HG02588 (cell line): ENCODE measurements at regions not wholly inside any gene's neighbourhood (a gene's known extent, or its start where the extent isn't known, plus 50 kb on each side); places are given as distances from the start of the nearest gene placed in this dataset.
A peak's percentile ranks its signal among the peaks of the same experiment; 100 is the strongest.

Source experiments
- ATAC-seq: cut with Tn5 transposase; IDR thresholded peaks from one replicate; pipeline ENCODE4 v1.9.1; 2021; ENCODE audit warnings: mild to moderate bottlenecking, moderate library complexity; ENCODE audit not compliant: unreplicated experiment

DNA sequence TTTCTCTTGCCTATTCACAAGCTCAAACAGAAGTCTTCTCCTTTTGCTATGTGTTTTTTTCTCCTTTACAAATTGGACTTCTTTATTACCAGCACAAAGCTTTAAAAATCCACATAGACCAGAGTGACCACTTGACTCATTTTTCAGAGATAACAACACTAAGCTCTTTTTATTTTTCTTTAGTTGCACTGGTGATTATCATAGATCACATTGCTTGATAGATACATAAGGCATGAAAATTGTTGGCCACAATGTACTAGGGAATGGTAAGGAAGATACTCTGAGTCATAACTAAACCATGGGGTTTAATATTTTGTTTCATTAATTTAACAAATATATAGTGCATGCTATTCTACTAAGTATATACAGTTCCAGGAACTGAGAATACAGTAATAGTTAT lies 159.0 kb downstream of the GASK1B start:
- ATAC-seq, result no peak

DNA sequence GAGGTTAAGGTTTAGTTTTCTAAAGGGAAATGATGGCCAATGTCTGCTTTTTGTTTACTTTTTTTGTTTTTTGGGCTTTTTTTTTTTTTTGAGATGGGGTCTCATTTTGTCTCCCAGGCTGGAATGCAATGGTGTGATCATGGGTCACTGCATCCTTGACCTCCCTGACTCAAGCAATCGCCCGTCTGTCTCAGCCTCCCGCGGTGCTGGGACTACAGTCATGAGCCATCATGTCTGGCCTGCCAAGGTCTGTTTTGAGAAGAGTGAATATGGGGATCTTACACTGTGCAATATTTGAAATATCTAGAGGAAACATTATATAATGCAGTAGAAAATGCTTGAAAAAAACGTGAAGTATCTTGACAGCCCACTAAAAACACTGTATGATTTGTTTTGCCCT lies 162.5 kb downstream of the GASK1B start:
- no peak for ATAC-seq

DNA sequence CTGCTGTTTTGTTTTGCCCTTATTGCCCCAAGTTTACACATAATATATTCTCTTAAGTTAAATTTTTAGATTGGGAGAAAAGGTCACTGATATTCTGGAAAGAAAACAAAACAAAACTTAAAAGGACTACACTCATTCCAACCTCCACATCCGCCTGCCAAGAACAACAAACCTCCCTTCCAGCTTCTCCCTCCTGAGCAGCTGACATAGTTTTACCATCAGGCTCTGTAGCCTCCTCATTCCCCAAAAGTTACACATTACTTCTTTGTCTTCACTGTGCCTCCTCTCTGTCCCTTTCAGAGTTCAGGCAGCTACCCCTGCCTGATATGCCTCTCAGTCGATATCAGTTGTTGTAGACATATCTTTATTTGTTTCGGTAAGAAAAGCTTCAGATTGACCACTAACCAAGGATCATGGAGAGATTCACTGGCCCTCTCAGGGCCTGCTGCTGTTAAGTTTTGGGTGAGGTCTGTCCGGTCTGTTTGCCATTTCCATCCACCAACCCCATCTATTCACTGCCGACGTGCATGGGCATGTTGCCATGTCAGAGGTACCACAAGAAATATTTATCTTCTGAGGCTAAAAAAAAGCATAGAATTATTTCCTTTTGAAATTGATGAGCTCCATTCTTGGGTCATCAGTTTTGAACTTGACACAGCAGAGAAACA lies 164.1 kb downstream of the GASK1B start:
- no peak for ATAC-seq

DNA sequence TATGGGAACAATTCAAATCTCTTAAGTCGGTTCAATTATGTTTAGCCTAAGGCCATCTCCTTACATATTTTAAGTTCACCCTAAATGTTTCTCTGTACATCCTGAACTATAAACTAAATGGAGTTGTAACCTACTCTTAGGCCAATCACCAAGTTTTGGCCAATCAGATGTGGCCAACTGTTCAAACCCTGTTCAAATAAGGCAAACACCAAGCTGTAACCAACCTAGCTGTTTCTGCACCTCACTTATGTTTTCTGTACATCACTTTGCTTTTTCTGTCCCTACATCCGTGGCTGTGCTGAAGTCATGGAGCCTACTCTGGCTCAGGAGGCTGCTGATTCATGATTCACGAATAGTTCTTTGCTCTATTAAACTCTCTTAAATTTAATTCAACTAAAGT lies 165.3 kb downstream of the GASK1B start:
- no peak for ATAC-seq

DNA sequence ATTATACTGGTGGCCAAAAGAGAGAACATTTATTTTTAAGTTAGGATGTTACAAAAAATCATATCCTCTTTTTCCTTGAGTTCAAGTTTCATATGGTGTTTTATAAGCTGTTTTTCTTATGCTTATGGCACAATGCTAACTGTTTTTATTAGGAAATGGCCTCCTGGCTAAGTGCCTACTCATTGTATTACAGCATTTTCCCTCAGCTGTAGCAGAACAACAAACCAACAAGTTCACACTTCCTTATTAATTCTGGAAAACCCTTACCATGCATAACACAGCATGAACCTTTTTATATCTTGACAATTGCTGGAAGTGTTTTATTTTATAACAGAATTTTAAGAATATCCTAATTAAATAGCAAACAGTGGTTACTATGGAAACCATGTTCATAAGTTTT lies 165.8 kb downstream of the GASK1B start:
- no peak for ATAC-seq

DNA sequence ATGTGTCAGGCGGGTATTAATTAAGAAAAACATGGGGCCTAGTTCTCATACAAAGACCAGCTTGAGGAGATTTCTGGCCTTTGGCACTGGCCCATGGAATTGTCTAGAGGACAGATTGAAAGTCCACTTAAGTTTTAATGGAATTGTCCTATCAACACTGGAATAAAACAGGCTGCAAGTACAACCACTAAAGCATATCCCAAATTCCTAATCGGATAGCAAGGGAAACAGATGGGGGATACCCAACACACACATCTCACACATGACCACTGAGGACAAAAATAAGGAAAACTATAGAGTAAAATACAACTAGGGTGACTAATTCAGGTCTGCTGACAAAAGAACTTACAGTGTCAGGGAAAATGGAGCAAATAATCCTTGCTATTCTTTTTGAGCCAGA lies 167.8 kb downstream of the GASK1B start:
- no peak for ATAC-seq

DNA sequence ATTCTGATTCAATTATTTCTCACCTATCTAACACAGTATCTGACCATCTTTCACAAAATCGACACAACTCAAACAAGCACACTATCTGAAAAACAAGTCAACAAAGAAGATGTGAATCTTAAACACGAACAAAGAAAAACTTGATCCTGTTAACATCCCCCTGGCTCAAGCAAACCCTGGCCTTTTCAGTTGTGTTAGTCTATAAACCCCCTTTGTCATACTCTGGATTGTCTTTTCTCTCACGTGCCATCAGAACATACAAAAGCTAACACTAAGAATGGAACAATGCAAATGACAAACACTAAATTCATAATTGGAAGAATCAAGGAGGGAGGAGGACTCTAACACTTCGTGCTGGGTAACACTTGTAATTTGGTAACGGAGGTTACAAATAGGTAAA lies 168.7 kb downstream of the GASK1B start:
- no peak for ATAC-seq

DNA sequence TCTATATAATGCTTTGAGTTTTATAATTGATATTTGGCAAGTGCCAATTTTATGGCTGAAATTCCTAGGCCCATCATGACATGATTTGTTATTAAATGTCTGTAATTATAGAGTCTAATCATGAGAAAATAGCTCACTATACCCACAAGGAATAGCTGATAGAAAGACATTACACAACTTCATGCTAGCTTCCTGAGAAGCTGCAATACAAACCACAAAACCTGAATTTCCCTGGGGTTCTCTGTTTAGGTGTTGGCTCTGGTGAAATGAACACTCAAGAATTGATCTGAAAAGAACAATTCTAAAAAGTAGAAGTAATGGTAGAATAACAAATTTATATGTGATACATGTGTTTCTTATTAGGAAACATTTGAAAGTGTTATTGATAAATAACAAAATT lies 169.6 kb downstream of the GASK1B start:
- ATAC-seq, result no peak

DNA sequence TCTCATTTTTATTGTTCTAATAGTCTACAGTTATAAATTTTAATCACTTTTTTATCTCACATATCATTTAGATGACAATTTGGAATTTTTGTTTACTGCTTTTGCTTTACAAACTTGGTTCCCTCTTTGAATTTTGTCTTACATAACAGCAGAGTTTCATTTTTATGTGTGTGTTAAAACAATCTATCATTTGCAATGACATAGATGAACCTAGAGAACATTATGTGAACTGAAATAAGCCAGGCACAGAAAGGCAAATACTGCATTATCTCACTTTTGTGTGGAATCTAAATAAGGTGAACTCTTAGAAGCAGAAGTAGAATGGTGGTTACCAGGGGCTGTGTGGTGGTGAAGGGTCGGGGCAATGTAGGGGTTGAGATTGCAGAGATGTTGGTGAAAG lies 170.7 kb downstream of the GASK1B start:
- ATAC-seq, result no peak

DNA sequence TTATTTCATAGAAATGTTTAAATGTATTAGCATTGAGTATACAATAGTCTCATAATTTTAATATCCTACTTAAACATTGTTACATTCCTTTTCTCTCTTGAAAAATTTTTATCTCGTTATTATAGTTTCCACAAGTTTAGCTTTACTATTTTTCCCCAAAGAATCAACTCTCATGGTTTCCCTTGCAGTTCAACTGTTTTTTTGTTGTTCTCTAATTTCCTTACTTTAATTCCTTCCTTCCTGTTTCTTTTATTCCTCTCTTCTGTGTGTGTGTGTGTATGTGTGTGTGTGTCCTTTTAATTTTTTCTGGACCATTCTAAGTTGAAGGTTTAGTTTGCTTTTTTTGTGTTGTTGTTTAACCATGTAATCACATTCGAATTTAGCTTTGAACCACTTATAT lies 171.1 kb downstream of the GASK1B start:
- no peak for ATAC-seq

DNA sequence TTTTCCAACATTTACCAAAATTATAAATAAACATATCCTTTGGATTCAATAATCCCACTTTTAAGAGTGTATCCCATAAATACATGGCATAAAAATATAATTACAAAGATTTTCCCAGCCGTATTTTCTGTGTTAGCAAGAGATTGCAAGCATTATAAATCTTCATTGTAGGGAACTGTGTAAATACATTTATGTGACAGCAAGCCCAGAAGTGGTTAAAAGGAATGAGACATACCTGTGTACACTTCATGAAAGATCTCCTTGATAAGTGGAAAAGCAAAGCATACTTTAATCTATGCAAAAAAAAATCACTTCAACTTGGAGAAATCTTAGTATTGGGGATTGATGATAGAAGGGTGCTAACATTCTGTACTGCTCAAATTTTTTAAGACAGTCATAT lies 173.1 kb downstream of the GASK1B start:
- no peak for ATAC-seq

DNA sequence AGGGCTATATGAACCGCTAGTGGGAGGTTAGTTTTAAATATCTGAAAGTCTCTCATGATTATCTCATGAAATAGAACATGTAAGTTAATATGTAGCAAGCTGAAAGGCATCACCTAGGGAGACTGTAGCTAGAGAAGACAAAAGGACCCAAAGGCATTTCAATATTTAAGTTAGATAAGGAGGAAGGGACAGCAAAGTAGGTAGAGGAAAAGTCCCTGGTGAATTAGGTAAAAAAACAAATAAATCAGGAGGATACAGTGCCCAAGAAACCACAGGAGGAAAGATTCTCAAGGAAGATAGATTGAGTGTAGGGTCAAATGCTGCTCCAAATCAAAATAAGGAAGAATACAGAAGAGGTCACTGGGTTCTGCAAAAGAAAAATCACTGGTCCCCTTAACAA lies 175.5 kb downstream of the GASK1B start:
- ATAC-seq, result no peak

DNA sequence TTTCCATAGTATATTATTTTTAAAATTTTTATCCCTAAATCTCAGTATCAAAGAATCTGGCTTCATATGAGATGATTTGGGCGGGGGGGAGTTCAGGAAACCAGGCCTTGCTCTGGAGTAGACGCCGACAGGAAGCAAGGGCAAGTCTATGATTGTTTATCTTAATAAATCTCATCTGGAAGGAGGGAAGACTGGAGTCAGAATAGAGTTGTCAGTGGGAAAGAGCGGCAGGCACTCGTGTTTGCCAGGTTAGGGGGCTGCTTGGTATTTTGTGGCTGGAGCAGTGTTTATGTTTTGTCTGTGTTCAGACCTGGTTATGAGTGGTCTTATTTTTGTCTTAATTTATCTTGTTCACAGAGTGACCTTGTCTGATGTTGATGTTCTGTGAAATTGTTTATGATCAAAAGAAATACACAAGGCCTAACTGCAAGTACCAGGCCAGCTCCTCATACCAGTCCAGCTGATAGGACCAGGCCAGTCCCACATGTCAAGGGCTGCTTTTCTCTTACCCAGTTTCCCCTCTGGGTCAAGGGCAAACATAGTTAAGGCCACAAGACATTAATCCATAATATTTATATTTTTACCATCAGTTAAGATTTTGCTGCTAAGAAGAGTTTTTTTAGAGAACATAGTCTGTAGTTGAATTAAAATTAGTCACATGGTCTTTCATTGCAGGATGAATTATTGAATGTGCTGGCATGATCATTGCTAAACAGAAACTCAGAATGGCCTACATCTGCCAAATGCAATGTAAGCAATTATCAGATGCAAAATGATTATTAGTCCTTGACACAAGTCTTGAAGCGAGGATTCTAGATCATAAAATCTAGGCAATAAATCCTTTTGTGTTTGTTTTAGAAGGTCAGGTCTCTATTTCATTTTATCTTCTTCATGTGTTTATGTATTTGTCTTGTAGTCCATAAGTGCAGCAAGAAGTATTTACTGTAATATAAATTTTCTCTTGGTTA lies 176.5 kb downstream of the GASK1B start:
- no peak for ATAC-seq

DNA sequence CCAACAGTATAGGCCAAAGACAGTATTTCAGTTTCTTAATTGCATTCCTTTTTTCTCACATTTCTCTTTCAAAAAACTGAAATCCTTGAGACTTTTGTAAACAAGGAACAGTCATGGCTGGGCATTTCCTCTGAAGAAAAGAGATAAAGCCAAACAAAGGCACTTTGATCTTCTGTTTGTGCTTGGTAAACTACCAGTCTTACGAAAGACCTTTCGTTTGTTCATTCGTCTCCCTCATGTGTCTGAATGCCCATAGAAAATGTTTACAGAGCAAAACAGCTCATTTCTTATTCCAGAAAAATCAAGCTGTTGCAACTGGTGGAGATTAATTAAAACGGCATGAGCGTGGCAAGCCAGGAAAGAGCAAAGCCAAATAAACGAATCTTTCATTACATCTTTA lies 178.0 kb downstream of the GASK1B start:
- no peak for ATAC-seq

DNA sequence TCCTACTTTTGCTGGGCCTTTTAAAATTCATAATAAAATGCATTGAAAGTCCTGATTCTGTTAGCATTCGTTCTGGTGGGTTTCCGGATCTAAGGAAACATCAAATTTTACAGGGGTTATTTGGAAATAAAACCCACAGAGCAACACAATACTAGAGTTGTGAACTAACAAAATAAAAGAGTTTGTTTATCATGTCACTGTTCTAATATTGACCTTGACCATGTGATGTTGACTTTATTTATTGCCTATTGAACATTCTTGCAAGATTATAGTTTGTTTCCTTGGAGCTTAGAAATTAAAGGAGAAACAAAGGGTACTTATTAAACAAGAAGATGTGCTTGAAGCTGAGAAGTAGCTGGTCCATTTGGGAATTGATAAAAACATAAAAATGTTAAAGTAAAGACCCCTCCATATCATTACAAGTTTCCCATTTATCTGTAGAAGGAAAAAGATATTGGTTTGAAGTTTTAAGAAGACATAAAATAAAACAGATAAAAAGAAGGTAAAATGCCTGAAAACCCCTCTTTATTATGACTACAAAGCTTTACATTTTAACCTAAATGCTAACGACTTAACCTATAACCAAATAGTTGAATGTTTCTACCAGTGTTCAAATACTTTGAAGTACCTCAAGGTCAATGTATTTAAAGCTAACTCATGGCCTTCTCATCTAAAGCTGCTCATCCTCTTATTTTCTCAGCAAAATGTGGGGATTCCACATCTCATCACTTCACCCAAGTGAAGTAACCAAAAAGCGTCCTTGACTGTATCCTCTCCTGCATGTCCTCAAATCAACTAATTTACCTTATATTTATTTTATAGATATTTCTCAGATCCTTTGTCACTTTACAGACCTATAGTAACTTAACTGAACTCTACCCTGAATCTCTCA lies 179.6 kb downstream of the GASK1B start:
- ATAC-seq, result no peak

DNA sequence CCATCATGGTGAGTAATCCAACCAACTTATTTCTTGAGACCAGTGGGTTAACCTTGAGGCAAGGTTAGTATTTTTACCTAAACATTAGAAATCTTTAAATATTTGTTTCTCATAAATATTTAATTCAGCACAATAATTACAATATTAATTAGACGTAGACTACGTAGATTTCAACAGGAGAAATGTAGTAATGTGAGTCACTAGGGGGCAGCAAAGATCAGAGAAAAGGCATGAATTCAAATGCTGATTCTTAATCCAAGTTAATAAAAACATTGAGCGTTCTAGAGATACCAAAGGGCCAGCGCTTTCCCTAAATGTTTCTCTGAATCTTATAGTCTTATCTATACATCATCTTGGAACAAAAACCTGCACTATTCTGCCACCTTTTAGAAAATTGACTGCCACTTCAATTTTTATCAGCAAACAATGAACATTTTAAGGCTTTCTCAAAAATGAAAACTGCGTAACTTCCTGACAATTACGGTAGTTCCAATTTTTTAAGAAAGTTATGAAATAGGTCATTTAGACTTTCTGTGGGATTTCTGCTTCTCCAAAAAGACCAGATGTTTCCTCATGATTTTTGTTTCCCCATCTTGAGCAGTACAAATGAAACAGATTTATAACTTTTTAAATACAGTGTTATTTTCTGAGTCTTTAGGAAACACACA lies 180.7 kb downstream of the GASK1B start:
- peak; percentile 69 for ATAC-seq

DNA sequence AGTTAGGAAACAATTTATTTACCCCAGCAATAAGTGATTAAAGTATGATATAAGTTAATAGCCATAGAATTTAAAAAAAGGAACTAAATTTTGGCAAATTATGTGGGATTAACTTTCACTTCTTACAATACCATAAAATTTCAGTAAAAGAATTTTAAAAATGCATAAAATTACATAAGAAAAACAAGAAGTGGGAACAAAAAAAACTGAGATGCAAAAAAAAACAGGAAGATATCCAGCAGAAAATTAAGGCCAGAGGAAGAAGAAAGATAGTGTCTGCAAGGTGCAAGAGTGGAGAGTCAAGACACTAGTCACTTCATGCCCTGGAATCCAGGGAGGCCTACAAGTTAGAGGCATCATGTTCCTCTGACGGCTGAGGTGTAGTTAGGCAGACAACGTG lies 184.2 kb downstream of the GASK1B start:
- no peak for ATAC-seq

DNA sequence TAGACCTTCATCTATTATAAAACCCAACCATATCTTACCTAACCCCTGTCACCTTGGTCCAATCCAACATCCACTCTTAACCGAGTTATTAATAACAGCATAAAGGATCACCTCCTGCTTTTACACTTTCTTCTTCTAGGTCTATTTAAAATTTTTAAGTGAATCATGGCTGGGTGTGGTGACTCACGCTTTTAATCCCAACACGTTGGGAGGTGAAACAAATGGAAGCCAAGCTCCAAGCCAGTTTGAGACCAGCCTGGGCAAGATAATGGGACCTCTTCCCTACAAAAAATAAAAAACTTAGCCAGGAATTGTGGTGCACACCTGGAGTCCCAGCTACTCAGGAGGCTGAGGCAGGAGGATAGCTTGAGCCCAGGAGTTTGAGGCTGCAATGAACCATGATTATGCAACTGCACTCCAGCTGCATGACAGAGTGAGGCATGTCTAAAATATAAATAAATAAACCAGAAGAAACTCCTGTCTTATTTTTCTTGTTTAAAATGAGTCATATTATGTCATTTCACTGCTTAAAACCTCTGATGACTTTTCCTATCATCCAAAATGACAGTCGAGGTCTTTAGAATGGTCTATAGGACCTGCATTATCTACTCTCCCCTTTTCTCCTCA lies 188.4 kb downstream of the GASK1B start:
- ATAC-seq, result no peak

DNA sequence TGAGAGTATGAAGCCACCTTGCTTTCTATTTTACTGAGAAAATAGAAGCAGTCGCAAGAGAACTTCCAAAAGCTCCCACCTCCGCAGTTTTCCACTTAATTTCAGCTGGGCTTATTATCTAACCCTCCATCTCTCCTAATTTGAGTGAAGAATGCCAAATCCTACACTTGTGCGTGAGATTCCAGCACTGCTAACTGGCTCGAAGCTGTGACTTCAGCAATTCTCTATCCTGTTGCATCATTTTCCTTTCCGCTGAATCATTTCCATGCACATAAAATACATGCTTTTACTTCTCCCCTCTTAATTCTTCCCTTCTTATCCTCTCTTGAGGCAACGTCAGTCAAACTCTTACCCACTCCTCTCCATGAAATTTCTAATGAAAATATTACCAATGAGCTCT lies 189.5 kb downstream of the GASK1B start:
- ATAC-seq, result no peak

DNA sequence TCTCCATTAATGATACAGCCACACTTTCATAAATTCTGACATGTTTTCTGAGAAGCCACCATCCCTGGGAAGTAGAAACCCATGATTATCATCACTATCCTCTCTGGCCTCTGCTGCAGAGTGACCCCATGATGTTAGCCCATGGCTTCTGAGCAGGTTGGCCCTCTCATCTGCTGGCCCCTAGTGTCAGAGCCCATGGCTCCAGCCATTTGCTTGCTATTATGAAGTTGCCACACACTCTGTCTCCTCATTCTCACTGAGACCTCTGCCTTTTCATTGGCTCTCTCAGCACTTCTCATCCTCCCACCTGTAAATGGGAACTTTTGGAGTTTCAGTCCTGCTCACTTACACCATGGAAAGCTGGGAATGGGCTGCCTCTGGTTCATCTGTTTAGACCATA lies 192.7 kb downstream of the GASK1B start:
- ATAC-seq, result no peak
